ENCODE measurements at regions not wholly inside any gene's neighbourhood (a gene's known extent, or its start where the extent isn't known, plus 50 kb on each side); places are given as distances from the start of the nearest gene placed in this dataset.

GRCh38 chr1:228953207-228953606 lies 217.9 kb downstream of the RHOU start:
- no peak for TF ChIP-seq BHLHE40 (IDR thresholded peaks at IDR 0.05; ENCODE audit: borderline replicate concordance)
- TF ChIP-seq SP1 (IDR thresholded peaks at IDR 0.05): no peak
- TF ChIP-seq SUZ12 (IDR thresholded peaks at IDR 0.05): no peak
- TF ChIP-seq CTBP1 (IDR thresholded peaks at IDR 0.05; ENCODE audit: borderline replicate concordance): no peak
- no peak for TF ChIP-seq FOXA1 (IDR thresholded peaks at IDR 0.05)
- TF ChIP-seq ZNF384 (IDR thresholded peaks at IDR 0.05): no peak
- TF ChIP-seq FOXM1 (IDR thresholded peaks at IDR 0.05; ENCODE audit: borderline replicate concordance): no peak
- TF ChIP-seq ARNT (IDR thresholded peaks at IDR 0.05): no peak
- no peak for TF ChIP-seq PKNOX1 (IDR thresholded peaks at IDR 0.05)
- TF ChIP-seq FOXK2 (IDR thresholded peaks at IDR 0.05): no peak
- no peak for TF ChIP-seq L3MBTL2 (conservative IDR thresholded peaks at IDR 0.05)
- no peak for TF ChIP-seq TARDBP (IDR thresholded peaks at IDR 0.05)
- no peak for TF ChIP-seq ELF4 (IDR thresholded peaks at IDR 0.05)
- no peak for TF ChIP-seq LEF1 (IDR thresholded peaks at IDR 0.05; ENCODE audit: borderline replicate concordance)
